GM21528 (cell line): ENCODE measurements at regions not wholly inside any gene's neighbourhood (a gene's known extent, or its start where the extent isn't known, plus 50 kb on each side); places are given as distances from the start of the nearest gene placed in this dataset.

Source experiments
- ATAC-seq: cut with Tn5 transposase; IDR thresholded peaks from one replicate; pipeline ENCODE4 v1.9.1; 2021; ENCODE audit warnings: mild to moderate bottlenecking, moderate library complexity; ENCODE audit not compliant: unreplicated experiment, low FRiP score

GRCh38 chr3:18507333-18507732 lies 82.2 kb upstream of the SATB1 start:
- ATAC-seq, result no peak

GRCh38 chr3:18505056-18505455 lies 79.9 kb upstream of the SATB1 start:
- no peak for ATAC-seq

GRCh38 chr3:18501679-18502343 lies 76.7 kb upstream of the SATB1 start:
- ATAC-seq, result no peak

- no peak for ATAC-seq
Measured at GRCh38 chr3:18500322-18500721, 75.2 kb upstream of the SATB1 start.

- peak; percentile 71 for ATAC-seq
Measured at GRCh38 chr3:18499301-18499700, 74.2 kb upstream of the SATB1 start.

DNA sequence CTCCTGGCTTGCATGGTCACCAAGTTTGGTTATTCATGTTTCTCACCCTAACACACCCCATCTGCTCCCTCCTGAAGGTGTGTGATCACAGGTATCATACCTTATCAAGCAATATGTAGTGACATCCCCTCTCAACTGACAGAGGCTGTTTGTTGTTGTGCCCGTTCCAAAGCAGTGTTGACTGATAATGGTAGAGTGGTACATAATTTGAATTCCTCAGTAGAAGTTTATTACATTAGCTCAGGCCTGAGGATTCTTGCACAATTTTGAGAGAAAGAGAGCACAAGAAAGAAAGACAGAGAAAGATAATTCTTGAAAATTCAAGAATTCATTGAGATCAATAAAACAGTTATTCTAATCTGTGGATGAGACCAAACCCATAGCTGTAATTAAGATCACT lies 69.1 kb upstream of the SATB1 start:
- ATAC-seq, result no peak

DNA sequence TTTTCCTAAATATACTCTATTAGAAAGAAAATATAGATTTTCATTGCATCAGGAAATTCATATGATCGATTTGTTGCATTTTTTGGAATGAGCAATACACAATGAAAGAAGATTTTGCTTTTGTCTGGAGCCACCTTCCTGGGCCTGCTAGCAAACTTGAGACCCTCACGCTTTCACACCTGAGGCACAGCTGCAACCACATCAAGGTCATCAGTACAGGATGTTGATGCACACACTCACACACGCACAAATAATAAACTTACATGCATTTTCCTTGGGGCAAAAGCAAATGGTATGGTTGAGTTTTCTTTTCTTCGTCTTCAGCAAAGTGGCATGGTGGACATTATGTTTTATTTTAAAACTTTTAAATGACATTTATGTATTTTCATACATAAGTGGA lies 64.8 kb upstream of the SATB1 start:
- ATAC-seq, result no peak

DNA sequence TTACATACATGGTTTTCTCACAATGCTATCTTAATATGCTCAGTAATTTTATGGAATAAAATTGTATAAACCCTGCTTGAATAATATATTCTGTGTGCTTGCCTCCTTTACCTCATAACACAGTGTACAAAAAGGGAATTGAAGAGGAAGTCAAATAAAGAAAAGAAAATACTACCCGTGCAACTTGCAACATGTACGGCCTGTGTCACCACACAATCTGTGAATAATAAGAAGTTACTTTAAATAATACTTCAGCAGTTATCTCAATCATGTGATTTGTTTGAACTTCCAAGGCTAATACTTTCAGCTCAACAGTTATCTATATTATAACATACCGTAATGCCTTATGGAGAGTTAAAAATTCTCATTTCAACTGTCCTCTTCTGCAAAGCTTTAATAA lies 58.1 kb upstream of the SATB1 start:
- no peak for ATAC-seq

GRCh38 chr3:18481946-18482548 lies 56.9 kb upstream of the SATB1 start:
- ATAC-seq, result no peak

DNA sequence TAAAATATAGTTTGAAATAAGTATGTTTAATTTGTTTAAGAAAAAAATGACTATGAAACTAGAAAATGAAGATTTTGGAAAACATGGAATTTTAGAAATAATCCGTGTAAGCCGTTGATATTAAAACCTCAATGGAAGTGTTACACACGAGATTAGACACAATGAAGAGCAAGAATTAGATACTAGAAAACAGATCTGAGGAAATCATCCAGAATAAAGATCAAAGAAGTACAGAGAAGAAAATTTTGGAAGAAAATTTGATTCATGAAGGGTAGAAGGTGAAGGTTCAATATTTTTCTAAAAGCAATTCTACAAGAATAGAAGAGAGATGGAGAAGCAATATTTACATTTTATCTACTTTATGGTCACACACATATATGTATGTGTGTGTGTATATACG lies 52.5 kb upstream of the SATB1 start:
- no peak for ATAC-seq
